AML-193 (cell line): ENCODE measurements at regions not wholly inside any gene's neighbourhood (a gene's known extent, or its start where the extent isn't known, plus 50 kb on each side); places are given as distances from the start of the nearest gene placed in this dataset.

Experiments used
- DNase-seq, 2 experiments: peaks; one replicate each; lab custom pipeline; 2025; lab: John Stamatoyannopoulos, UW

DNA sequence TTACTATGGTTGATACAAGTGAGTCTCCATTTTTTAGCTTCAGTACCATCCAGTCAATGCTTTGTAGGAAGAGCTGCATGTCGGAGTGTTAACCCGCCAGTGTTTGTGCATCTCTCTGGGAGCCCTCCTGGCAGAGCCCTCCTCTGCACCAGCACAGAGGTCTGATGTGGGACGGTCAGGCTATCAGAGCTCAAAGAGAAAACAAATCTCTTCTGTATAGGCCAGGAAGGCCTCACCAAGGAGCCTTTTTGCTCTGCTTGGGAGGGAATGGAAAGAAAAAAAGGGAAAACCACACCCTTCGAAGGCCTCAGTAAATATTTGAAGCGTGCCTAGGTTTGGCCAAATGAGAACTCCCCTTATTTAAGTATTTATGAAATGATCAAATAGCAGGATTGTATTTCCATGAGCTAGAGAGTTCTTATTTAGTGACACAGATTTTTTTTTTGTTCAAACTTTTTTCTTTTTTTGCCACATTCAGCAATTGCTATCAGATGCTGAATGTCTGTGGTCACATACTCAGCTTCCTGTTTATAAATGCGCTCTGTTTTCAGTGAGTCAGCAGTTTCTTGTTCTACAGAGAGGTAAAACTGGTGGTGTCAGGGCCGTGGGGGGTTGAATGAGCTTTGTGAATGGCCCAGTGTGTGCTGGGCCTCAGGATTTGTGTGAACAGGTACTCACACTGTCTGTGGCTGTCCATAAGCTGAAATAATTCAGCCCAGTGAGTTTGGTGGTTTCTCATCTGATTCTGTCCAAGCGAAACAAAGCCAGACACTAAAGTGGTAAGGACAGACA lies 226.6 kb downstream of the SNX18 start:
- peak; percentile 51 to 75 for DNase-seq

DNA sequence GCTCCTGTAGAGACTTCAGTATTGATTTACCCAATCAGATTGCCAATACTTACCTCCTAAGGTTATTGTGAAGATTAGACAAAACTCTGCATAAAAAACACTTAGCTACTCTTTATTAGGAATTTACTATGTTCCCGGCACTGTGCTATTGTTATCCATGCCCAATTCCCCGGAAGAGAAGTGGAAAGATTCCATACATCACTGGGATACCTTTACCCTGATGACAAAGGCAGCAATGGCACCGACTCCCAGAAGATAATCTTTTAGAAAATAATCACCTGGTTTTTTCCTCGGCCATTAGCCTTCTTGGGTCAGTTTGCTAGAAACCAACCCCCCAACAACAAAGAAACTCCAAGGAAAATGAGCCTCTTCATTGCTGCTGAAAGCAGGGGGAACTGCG lies 226.0 kb downstream of the SNX18 start:
- no peak for DNase-seq

DNA sequence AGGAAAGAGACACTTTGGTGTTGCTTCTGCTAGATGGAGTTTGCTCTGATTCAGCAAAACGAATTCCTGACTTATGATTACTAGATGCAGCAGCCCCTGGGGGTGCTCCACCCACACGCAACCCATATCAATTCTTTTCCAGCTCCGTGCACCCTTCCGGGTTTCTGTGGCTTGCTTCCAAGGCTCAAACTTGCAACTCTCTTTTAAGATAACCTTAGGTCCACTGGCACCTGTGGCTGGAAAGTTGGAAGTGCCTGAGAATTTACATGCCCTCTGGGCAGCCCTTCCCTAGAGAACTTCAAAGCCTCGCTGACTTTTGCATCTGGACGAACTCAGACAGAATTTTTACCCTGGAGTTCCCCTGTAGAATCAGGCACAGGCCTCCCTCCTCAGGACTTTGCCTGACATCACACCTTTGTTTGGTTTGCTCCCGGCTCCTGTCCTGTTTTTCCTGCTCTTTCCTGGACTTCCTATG lies 224.9 kb downstream of the SNX18 start:
- no peak for DNase-seq

DNA sequence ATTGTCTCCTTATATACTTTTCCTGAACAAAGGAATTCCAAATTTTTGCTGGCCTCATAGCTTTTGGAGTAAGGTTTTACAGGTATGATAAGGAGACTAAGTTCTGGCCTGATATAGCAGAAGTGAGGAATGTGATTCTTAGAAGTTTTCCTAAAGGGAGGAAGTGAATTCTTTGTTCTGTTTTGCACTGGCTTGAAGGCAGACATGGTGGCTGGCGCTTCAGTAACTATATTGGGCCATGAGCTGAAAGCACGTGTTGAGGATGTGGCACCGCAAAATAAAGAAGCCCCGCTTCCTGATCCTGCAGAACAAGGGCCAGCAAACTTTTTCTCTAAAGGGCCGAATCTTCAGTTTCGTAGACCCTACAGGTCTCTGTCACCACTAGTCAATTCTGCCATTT lies 224.2 kb downstream of the SNX18 start:
- no peak for DNase-seq

DNA sequence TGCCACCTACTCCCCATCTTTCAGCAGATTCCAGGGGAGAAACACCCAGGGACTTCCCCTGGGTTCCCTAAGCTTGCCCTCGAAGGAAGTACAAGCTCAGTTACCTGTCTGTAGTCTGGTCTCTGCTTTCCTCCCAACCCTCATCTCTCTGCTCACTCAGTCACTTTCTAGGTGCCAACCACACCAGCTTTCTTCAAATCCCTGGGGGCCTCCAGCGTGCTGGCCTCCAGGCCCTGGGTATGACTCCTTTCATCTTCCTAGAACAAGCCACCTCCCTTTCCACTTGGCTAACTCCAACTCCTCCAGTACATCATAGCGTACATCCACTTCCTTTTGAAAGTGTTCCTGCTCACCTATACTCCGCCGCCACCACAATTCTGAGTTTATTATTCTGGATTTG lies 222.6 kb downstream of the SNX18 start:
- no peak for DNase-seq

DNA sequence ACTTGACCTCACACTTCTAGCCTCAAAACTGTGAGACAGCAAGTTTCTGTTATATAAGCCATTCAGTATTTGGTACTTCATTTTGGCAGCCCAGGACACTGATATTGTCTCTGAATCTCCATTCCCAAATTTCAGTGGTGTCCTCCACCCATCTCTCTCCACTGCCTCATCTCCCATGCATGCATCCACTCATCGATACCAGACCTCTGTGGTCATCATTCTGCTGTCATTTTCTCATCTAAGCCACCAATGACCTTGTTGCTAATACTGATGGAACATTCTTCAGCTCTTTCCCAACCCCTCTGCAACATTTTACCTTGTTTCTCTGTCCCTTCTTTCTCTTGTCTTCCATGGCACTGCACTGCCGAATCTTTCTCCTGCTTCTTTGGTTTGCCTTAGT lies 221.8 kb downstream of the SNX18 start:
- no peak for DNase-seq

DNA sequence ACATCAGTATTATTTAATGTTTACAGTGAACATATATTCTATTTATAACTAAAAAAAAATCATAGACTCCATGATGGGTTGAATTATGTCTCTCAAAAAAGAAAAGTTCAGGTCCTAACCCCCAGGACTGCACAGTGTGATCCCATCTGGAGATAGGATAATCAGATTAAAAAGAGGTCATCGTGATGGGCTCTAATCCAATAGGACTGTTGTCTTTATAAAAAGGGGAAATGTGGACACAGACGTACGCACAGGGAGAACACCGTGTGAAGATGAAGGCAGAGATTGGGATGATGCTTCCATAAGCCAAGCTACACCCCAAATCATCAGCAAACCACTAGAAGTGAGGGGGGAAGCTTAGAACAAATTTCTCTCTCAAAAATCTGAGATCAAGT lies 221.4 kb downstream of the SNX18 start:
- DNase-seq = no peak

DNA sequence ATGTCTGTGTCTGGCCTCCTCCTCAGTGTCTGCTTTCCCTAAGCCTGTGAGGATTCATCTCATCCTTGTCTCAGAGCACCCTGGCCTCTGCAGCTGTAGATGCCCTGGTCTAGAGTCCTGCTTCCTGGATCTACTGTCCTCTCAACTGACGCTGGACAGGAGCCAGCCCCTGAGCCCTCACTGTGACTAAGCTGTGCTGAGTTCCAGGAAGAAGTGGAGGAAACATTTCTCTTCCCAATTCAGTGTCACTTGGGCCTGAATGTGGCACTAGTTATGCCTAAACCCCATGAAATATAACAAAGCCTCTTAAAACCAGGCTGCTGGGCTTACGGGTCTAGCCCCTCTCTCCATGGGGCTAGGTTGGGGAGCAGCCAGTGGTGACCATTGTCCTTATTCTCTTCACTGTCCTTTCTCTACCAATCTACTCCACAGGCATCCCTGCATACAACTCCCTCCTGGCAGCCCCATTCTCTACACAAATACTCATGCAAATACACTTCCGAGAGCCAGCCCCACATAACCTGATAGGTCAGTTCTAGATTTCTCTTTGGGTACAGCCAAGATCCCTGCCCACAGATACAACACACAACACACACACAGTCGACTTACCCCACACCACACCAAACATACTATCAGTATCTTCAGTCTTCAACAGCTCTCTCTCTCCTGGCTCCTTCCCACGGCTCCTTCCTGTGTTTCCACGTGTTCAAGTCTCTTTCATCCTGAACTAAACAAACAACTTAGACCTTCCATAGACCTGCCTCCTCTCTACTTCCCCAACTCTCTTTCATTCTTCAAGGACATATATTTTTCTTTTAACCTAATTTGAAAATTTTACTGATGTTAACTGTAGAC lies 220.8 kb downstream of the SNX18 start:
- peak; percentile 80 to 82 for DNase-seq

DNA sequence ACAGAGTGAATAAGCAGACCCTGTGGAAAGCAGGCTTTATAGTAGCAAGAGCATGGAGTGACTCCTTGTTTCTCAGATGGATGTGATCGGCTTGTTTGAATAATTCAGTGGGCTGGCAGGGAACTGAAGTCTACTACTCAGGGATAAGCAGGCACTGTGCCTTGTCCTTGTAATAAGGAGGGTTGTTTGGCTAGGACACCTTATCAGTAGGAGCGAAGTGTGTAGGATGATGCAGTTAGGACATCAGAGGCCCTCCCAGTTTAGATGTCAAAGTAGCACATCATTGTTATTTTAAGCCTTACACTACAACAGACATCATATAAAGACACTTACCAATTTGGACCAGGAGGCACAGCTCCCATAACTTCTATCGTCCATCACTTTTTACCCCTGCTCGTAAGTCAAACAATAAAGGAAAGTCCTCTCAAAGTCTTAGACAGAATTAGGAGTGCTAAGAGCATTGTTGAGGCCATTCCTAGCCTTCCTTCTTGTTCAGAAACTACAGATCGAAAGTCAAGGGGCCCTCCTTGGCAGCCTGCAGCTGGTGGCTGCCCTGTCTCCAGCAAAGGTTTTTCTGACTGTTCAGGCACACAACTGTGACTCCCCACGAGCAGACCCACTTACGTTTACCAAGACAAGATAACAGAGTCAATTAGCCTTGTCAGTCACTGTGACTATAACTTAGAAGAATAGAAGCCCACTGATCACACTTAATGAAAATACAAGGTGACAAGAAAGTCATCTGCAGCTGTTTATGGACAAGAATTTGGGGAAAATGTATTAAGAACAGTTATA lies 218.6 kb downstream of the SNX18 start:
- DNase-seq = no peak

DNA sequence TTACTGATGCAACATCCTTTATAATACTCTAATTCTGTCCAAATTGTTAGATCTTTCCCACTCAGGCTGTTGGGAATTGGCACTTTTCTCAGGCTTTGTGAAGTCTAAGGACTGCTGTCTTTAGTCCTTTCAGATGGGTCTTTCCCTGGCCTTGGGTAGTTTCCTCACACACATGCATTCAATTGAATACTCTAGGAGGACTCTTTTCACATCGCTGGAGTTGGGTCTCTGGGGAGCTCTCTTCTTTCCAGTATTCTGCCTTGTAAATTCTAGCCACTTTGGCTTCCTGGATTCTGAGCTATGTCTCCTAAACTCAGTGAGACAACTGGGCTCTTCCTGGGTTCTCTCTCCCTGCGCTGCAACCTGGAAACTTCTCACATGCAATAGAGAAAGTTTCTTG lies 215.5 kb downstream of the SNX18 start:
- no peak for DNase-seq

DNA sequence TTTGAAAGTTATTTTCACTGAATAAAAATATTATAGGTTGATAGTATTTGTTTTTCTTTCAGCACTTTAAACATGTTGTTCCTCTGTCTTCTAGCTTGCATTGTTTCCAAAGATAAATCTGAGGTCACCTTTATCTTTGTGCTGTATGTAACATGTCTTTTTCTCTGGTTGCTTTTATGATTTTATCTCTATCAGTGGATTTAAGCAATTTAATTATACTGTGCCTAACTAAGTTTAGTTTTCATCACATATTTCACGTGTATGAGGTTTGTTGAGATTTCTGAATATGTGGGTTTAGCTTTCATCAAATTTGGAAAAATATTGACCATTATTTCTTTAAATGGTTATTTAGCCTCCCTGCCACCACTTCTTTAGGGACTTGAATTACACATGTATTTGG lies 214.5 kb downstream of the SNX18 start:
- no peak for DNase-seq

DNA sequence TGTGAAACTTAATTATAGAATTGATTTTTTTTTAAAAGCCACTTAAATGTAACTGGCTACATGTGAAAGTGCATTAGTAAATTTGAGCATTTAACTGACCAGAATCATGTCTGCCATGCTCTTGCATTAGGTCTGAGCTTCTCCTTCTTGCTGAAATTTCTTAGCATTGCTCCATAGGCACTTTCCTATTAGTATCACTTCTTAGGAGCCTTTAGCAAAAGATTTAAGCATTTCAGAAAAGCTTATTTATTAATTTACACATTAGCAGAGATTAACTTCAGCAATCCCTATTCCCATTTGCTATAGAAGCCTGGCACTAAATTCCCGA lies 211.0 kb downstream of the SNX18 start:
- DNase-seq = peak; percentile 51 to 60

DNA sequence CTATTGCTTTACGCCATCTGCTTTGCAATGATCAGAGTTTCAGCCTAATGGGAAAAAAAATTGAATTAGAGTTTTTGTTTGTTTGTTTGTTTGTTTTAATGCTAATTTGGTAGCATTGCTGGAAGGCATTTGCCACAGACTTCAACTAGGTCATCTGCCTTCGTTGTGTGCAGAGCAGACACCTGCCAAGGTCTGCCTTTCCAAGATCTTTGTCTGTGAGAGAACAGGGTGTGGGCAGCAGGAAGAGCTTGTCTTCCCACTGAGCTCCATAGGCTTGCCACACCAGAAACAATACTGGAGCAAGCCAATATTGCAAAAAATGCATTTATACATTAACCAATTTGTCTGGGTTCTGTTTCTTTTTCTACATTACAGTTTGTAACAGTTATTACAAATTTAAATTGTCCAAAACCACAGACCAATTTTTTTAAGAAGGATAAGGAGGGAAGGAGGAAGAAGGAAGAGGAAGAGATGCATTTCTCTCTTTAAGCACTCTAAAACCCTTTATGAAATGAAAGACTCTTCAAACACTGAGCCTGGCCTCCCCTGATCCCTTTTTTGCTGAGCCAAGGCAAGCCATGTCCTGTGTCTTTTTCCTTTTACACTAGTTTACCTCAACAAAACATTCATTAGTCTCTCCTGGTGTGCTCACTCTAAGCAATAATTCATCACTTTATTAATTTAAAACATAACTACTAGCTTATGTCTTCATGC lies 210.5 kb downstream of the SNX18 start:
- DNase-seq = peak; percentile 30 to 60

DNA sequence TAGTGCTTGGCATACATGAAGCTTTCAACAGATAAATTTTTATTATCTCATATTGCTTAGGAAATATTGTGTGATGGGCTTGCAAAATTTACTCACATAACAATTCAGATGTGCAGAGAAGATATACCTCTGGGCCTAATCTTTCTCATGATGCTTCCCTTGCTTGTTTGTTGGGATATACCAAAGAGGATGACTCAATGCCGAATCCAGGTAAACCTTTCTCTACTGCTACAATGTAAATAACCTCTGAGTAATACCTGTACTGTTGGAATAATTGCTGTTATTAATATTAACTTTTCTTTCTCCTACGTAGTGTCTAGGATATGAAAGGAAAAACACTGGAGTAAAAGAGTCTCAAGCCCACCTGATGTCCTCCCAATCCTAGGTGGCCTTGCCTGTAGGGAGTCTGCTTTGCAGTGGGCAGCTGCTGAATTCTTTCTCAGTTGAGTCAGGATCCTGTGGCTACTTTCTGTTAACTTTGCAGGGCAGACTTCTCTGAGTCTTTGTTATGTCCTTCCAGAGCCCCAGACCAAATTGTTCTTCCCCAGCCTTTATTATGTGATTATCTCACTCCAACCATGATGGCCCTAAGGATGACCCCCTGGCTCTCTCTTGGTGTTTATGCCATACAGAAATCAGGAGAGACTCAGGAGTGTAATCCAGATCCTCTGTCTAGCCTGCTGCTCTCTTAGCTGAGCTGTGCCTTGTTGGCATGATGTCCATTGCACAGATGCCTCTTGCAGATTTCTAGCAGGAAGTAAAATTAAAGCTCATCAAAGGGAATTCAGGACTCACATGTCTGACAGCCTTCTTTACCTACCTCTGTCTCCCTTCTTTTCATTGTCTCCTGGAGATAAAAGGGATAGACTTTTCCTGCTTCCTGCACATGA lies 208.1 kb downstream of the SNX18 start:
- no peak for DNase-seq

DNA sequence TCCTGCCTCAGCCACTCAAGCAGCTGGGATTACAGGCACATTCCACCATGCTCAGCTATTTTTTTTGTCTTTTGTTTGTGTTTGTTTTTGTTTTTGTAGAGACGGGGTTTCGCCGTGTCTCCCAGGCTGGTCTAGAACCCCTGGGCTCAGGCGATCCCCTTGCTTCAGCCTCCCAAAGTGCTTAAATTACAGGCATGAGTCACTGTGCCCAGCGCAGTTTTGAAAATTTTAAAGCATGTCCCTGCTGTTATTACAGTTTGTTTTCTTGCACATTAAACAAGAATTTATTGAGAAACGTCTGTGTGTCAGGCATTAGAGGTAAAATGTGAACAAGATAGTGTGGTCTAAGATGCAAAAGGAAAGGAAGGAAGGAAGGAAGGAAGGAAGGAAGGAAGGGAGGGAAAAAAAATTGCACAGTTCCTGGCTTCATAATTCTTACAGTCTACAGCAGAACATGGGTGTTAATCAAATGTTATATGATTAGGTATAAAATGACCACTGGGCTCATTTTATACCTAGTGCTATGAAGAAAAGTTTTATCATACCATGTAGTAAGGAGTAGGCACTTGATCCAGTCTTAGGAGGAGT lies 205.4 kb downstream of the SNX18 start:
- DNase-seq = no peak

DNA sequence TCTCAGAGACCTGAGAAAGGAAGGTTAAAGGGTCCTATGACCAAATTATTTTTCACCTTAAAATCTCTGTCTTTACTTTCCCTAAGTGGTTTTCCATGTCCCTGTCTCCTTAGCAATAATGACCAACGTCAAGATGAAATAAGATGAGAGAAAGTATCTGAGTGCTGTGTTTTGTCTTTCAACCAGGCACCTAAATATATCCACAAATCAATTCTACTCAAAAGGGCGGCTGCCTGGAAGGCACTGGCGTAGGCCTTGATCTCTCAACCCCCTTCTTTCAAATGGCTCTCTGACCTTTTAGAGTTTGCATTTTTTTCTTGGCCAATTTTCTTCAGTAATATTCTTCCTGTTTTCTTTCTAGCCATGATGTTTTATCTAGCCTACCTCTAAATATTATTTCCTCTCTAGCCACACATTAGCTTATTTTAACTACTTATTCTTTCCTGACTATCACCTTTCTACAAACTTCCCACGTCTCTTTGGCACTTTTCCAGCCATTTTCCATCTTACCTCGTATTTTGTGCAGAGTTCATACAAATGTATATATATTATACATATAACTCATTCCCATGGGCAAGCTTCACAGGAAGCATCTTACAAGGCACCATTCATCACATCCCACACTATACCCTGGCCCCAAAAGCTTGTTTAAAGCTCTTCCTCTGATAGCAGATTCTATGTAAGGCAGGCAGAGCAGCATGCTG lies 204.5 kb downstream of the SNX18 start:
- DNase-seq = no peak

DNA sequence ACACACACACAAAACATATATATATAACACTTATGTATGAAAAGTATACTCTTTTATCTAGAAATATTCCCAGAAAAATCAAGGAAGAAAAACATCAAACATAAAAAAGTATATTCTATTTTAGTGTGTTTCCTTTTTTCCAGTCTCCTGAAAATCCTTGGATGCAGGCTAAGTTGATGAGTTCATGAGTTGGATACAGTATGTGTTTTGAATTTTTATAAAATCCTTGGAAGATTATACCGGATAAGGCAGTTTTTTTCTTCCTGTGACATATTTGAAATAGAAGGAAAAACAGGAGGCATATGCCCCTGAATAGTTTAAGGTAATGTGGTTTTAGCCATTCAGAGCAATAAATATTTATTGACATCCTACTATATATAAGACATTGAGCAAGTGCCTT lies 203.6 kb downstream of the SNX18 start:
- no peak for DNase-seq

DNA sequence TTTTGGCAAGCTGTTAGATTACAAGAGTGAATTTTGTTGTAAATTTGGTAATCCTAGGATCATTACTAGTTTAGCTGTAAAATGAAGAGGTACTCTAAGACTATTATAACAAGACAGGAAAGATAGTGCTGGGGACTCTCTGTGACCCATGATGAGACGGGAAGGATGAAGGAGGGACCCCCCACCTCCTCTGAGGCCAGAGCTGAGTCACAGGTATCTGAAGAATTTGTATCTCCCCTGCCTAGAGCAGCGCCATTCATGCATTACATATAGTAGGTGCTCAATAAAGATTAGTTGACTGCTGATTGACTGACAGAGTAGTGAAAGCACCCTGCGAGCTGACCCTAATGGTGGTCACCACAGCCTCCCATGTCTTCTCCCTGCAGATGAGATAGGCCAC lies 202.8 kb downstream of the SNX18 start:
- no peak for DNase-seq

DNA sequence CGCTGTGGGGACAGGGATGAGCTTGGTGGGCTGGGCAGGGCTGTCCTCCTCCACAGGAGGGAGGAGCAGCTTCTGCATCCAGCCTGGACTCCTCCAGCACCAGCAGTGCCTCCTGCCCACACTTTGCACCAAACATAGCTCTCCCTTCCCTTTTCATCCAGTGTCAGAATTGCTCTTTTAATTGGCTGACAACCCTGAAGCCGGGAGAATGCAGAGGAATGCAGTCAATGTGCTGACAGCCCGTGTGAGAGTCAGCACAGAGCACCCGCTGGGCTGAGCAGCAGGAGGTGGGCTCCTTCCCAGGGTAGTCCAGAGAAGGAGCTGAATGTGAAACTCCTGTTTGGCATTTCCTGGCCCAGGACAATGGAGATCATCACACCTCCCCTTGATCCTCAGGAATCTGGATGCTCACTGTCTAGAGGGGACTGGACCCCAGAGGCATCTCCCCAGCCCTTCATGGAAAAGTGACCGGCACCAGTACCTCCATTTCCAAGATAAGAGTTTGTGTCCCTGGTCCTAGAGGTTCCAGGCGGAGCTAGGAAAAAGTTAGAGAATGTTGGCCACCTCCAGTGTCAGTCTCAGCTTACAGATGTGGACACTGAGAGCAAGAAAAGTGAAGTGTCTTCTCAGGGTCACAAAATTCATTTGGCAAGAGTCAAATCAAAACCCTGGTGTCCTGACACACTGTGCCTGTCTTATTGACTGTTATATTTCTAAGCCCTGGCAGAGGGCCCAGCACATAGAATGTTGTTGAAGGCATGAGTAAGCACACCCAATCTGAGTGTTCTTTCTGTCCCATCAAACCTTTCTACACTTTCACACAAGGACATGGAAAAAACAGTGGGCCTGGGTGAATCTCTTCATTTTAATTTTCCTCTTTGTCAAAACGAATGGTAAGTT lies 202.1 kb downstream of the SNX18 start:
- no peak for DNase-seq
